ENCODE measurements at regions not wholly inside any gene's neighbourhood (a gene's known extent, or its start where the extent isn't known, plus 50 kb on each side); places are given as distances from the start of the nearest gene placed in this dataset.

DNA sequence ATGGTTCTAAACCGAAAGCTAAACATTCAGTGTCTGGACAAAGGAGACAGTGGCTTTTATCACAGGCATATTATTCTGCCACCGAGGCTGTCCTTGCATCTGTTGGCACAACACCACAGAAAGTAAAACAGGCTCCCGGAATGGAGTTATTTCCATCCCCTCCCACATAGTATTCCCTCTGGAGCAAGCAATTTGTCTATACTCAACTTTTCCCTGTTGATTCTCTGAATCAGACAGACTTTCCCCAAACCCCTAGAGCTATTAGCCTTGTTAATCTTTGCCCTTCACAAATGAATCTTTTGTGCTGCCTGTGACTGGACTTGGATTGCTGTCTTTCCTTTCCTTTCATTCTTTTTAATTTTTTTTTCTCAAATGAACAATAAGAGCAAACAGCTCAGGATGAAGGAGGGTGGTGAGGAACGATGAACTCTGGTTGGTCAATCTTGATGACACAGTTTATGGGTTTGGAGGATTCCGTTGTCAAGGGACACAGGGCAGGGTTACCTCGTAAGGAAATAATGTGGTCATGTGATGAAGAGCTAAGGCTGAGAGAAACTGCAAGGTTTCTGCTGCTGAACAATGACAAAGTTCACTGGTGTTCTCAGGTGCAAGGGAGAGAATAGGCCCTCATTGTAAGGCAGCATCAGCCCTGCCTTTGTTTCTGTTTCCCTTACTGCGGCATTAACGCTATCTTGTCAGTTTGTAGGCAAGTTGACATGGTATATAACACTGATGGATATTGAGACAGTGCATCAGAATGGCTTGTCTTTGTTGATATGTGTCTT is 275.0 kb upstream of the BMP2 start:
- peak; percentile 13 for DNase-seq (ENCODE audit: low read depth)

DNA sequence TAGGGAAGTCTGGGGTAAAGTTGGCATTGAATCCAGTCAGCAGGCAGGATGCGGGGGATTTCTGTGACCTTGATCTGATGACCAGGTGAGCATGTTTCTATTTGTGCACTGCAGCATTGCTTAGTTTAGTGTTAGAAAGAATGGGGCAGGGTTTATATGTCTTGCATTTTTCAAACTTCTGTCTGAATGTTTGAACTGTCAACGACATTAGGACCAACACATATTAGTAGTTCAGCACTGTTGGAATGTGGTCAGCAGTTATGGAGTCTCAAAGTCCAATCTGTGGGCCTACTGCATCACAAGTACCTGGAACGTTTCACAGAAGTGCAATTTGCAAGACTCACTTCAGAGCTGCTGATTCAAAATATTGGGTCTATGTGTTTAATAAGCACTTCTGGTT is 276.6 kb upstream of the BMP2 start:
- DNase-seq (ENCODE audit: low read depth) = no peak

- peak; percentile 17 for DNase-seq (ENCODE audit: low read depth)
Observed at GRCh38 chr20:6489361-6490171, 277.9 kb upstream of the BMP2 start.

- DNase-seq (ENCODE audit: low read depth) = no peak
Observed at GRCh38 chr20:6485351-6485750, 282.1 kb upstream of the BMP2 start.

DNA sequence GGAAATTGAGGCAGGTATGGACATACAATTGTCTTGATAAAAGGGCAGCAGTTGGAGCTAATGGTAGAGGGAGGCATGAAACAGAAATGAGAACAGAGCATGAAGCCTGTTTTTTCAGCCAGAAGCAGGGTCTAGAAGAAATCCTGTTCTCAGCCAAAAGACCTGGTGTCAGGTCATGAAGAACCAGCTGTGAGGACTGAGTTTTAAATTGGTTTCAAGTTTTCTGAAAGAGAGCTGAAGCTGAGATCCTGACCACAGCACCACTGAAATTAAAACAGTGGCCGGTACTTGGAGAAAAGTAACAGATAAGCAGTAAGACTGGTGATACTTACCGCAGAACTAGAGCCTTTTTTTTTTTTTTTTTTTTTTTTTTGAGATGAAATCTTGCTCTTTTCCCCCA is 283.8 kb upstream of the BMP2 start:
- no peak for DNase-seq (ENCODE audit: low read depth)

DNA sequence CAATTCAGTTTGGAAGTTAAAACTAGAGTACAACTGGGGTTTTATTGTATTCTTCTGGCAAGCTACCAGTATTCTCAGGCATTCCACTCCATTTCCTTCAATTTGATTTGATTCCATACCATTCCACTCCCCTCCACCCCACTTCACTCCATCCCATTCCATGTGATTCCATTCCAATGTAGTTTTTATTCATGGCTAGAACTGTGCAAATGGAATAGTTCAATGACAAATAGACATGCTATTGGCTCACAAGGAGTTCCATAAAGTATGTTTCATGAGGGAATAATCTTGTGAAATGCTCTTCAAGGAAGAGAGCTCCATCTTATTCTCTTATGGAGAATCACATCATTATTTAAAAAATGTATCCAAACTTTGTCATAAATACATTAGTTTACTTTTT is 285.0 kb upstream of the BMP2 start:
- DNase-seq (ENCODE audit: low read depth) = no peak

DNA sequence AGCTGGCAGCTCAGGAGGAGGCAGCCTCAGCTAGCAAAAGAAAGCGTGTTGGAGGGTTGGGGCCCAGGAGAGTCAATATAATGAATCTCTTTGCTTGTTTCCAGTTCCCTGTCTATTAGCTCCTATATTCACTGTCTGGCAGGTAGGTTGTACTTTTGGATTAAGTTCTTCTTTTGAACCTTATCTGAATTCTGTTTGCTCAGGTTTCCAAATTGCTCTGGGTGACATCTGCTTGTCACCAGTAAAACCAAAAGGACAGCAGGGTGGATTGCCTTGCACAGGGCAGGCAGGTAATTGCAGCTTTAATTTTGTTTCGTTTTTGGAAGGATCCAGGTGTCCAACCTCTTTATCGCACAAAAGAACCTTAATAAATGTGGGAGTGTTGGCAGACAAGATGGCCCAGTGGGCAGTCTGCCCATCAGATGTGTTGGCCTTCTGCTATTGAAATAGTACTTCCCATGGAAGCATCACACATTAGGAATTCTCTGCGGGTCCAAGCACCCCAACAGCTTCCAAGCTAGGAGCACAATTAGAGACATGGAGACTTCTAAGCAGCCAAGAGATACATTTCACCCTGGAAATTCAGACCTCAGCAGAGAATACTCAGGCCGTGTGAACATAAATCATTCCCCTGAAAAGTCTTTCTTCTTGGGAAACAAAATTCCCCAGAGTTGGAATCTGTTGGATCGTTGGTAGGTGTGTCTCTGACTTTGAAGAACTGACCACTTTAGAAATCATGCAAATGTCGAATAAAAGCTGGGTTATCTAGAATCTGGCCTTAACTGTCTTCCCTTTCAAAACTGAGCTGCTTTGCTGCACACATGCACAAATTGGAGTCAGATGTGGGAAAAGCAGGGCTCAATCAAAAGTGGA is 286.9 kb upstream of the BMP2 start:
- DNase-seq (ENCODE audit: low read depth) = no peak

DNA sequence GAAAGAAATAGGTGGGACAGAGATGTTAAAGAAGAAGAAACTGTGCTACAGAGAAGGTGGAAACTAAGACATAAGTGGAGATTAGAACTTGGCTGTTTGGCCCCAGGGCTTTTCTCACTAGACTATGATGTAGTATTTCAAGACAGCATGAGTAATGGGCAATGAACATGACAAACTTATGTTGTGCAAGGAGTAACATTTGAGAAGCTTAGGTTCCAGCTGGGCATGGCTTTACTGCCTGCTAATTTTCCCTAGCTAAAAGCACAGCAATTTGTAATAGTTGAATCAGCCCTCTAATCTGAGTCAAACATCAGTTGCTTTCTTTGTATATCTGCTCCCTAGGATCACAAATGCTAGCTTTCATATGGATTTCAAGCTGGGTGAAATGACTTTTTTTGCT is 294.3 kb upstream of the BMP2 start:
- peak; percentile 86 for DNase-seq (ENCODE audit: low read depth)

DNA sequence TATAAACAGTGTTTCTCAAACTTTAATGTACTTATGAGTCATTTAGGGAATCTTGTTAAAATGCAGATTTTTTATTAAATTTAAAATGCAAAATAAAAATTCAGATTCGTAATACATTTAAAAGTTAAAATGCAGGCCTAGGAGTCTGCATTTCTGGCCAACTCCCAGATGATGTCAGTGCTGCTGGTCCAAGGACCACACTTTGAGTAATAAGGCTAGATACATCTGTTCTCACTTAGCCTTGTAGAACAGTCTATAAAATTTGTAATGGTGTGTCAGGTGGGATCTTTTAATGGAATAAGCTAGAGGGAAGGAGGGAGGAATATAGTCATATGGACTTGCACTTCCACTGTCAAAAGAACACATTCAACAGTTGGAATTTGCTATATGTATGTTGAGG is 295.6 kb upstream of the BMP2 start:
- DNase-seq (ENCODE audit: low read depth) = no peak

- DNase-seq (ENCODE audit: low read depth) = no peak
Observed at GRCh38 chr20:6471110-6471647, 296.3 kb upstream of the BMP2 start.

DNA sequence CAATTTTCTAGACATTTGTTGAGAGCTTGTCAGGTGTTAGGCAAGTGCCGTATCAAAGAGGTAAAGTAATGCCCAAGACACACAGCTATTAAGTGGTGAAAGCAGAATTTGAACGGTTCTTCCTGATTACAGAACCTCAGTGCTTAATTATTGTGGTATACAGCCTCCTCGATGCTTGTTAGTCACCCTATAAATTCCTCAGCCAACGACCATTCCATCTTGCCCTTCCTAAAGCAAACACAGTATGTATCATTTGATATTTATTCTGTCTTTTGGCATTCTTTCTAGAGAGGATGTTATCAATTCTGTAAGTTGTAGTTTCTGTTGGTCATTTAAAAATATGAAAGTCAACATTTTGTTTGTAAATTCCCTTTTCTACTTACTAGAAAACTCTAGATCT is 297.8 kb upstream of the BMP2 start:
- DNase-seq (ENCODE audit: low read depth) = no peak

DNA sequence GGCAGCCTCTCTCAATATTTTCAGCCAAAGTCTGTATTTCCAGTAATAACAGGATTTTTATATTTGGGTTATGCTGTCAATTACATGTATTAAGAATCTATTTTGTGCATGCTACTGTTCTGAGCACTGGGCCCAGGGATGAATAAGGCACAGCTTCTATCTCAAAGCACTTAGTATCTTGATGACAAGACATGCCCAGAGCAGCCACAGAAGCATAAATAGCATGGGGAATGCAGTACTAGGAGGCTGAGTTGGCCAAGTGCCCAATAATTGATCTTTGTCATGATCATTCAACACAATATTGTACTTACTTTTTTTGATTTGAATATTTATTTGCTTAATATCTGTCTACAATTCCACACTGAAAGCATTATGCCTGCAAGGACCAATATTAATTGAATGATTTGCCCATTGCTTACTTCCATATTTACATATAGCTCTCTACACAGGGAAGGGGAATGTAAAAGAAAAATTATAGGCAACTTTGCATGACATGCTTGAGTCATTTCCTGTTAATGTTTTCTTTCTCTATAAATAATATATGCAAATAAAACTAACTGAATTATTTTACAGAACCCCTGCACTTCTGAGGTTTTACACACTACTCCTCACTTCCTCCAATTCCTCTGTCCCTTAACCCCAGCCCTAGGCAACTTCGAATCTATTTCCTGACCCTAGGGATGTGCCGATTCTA is 298.9 kb upstream of the BMP2 start:
- no peak for DNase-seq (ENCODE audit: low read depth)

- DNase-seq (ENCODE audit: low read depth) = no peak
Observed at GRCh38 chr20:6467562-6467961, 299.9 kb upstream of the BMP2 start.

GRCh38 chr20:6466075-6466810 is 301.2 kb upstream of the BMP2 start:
- DNase-seq (ENCODE audit: low read depth) = peak; percentile 34

DNA sequence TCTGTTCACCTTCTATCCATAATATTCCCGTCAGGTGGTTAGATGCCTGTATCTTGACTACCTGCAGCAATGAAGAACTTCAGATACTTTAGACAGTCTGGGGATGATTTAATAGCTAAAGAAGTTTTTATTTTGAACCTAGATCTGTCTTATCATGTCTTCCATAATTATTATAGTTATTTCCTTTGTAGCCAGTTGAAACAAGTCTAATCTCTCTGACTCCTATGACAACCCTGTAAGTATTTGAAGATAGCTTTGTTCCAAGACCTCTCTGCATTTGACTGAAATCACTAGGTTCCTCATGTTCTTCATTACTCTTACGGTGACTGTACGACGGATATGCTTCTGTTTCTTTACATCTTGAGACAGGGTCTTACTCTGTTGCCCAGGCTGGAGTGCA is 316.6 kb upstream of the BMP2 start:
- no peak for DNase-seq (ENCODE audit: low read depth)

DNA sequence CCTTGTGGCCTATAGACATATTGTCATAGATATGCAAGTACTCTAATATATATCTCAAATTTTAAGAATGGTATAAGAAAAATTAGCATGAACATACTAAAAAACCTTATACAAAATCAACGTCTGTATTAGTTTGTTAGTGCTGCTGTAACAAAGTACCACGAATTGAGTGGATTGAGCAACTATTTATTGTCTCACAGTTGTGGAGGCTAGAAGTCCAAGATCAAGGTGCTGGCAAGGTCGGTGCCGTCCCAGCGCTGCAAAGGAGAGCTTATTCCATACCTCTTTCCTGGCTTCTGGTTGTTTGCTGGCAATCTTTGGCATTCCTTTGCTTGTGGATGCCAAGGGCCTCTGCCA is 317.6 kb upstream of the FERMT1 start:
- DNase-seq (ENCODE audit: low read depth) = no peak

DNA sequence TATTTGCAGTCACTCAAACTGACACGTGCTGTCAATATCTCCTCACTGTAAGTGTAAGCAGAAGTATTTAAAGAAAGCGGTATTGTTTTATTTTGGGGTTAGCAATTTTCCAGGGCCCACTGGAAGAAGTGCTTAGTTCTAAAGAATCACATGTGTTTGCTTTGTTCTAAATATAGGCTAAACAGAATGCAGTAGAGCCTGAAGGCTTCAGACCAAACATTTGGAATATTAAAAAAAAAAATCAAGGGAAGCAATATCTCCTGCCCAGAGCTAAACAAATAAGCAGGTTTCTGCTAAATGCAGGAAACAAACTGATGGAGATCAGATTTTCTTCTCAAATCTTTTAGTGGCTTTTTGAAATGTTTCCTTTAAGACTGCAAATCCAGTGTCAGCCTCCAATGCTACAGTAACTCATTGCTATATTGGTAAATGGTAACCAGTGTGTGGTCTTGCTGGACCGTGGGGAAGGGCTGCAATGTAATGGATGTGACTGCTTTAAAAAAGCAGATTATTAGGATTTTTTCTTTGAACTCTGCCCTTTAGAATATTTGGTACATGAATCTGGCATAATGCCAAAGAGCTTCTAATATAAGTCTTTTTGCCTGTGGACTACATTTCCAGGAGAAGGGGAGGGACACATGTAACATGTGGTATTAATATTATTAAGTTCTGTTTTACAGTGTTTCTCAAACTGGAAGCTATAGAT is 317.1 kb upstream of the FERMT1 start:
- no peak for DNase-seq (ENCODE audit: low read depth)

DNA sequence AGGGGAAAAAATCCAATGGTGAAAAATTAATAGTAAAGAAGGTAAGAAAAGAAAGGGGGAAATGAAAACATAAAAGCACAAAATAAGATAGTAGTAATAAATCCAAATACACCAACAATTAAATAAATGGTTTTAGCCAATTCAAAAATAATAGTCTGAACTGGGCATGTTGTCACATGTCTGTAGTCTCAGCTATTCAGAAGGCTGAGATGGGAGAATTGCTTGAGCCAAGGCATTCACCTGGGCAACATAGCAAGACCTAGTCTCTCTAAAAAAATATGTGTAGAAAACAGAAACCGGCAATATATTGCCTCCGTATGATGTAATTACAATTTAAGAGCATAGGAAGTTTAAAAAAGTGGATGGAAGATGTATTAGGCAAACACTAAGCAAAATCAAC is 311.3 kb upstream of the FERMT1 start:
- DNase-seq (ENCODE audit: low read depth) = no peak

DNA sequence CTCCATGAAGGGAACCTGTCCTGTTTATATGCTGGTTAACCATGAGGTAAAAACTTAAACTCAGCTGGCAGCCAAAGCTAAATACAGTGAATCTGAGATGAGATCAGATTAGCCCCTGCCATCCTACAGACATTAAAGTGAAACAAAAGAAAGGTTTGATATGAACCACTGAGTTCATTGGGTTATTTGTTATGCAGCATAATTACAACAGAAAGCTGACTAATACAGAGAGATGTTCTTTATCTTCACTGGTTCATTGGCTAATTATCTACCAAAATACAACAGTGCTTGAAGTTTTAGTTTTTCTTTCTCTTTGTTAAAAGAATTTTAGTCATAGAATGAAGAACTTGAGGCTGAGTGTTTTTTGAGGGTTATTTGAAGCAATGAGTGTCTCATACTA is 307.6 kb upstream of the FERMT1 start:
- DNase-seq (ENCODE audit: low read depth) = no peak

DNA sequence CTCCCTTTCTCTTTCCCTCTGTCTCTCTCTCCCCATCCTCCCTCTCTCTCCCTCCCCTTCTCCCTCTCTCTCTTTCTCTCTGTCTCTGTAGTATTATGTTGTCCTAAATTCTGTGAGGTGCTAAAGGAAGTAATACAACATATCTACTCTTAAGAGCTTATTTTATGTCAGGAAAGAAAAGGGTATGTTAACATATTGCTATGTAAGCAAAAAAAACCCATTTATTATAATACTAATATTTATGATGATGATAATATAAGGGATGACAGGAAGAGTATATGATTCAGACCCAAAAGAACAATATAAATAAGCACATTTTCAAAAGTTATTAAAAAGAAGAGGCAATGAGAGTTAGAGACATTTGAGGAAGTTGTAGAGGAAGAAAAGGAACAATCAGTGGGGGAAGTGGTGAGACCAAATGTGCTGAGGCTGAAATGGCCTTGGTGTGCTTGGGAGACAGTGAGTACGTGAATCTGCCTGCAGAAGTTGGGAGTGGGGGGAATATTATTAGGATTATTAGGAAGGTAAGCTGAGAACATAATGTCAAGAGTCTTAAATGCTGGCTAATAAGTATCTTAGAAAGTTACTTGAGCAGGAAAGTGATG is 303.6 kb upstream of the FERMT1 start:
- no peak for DNase-seq (ENCODE audit: low read depth)
